Common myeloid progenitor, CD34-positive (primary cell): ENCODE measurements at regions not wholly inside any gene's neighbourhood (a gene's known extent, or its start where the extent isn't known, plus 50 kb on each side); places are given as distances from the start of the nearest gene placed in this dataset.

ENCODE experiments used
- CTCF ChIA-PET: fragments of 350-600 bp; sonication (Branson Sonifier 250); formaldehyde crosslinking; loops from one replicate; lab custom pipeline; 2021; ENCODE audit warnings: antibody characterized with exemption; lab: Charles Lee
- POLR2A ChIA-PET: fragments of 350-600 bp; sonication (Branson Sonifier 250); formaldehyde crosslinking; loops from one replicate; lab custom pipeline; 2021; ENCODE audit warnings: antibody characterized with exemption; lab: Charles Lee
- DNase-seq, 3 donors: peaks; one replicate each; pipeline versions ENCODE4 v3.0.0 to v3.0.0-alpha.2; 2013
- H3K27ac ChIP-seq, 2 experiments: 1 replicate in 1 of 2; 2 replicates in 1 of 2; pipeline ENCODE4 v1.7.0; 2013; ENCODE audit warnings: inconsistent platforms in 2 of 2, low read length in 2 of 2, mild to moderate bottlenecking in 2 of 2, low read depth in 1 of 2, moderate library complexity in 1 of 2; ENCODE audit not compliant: severe bottlenecking in 2 of 2, insufficient read depth in 1 of 2, poor library complexity in 1 of 2
- H3K27me3 ChIP-seq, 5 experiments: replicated peaks in 2 of 5; 1 replicate in 3 of 5; 2 replicates in 2 of 5; pipeline versions ENCODE4 v1.6.1 to v1.7.0; 2013; ENCODE audit warnings: low read length in 4 of 5, mild to moderate bottlenecking in 2 of 5, moderate library complexity in 2 of 5, inconsistent platforms in 1 of 5; ENCODE audit not compliant: insufficient read depth in 5 of 5, control insufficient read depth in 4 of 5
- H3K36me3 ChIP-seq, 4 experiments: 1 replicate in 2 of 4; 2 replicates in 2 of 4; pipeline versions ENCODE4 v1.6.1 to v1.7.0; 2013; ENCODE audit warnings: low read length in 3 of 4, control low read depth in 1 of 4, mild to moderate bottlenecking in 1 of 4; ENCODE audit not compliant: control insufficient read depth in 4 of 4, insufficient read depth in 4 of 4
- H3K4me1 ChIP-seq, 4 experiments: 1 replicate in 3 of 4; 2 replicates in 1 of 4; pipeline versions ENCODE4 v1.6.1 to v1.7.1; 2013; ENCODE audit warnings: low read length in 3 of 4, mild to moderate bottlenecking in 3 of 4, control low read depth in 1 of 4, inconsistent platforms in 1 of 4, moderate library complexity in 1 of 4; ENCODE audit not compliant: control insufficient read depth in 4 of 4, insufficient read depth in 4 of 4; ENCODE audit errors: control extremely low read depth in 1 of 4
- H3K4me3 ChIP-seq, 7 experiments: 1 replicate in 4 of 7; 2 replicates in 3 of 7; pipeline versions ENCODE4 v1.5.1 to v1.7.0; 2013; ENCODE audit warnings: mild to moderate bottlenecking in 7 of 7, low read length in 6 of 7, moderate library complexity in 6 of 7, inconsistent platforms in 2 of 7, low read depth in 2 of 7, control low read depth in 1 of 7; ENCODE audit not compliant: insufficient read depth in 4 of 7, control insufficient read depth in 1 of 7; ENCODE audit errors: extremely low read depth in 1 of 7
- H3K9me3 ChIP-seq, 5 experiments: 1 replicate in 4 of 5; 2 replicates in 1 of 5; pipeline versions ENCODE4 v1.6.1 to v1.7.1; 2013; ENCODE audit warnings: low read length in 4 of 5, mild to moderate bottlenecking in 2 of 5, inconsistent platforms in 1 of 5, low read depth in 1 of 5, moderate library complexity in 1 of 5; ENCODE audit not compliant: control insufficient read depth in 4 of 5, insufficient read depth in 2 of 5; ENCODE audit errors: control extremely low read depth in 1 of 5
- WGBS: methylation state at CpG from one replicate; pipeline ENCODE4 v1.1.5; 2013; ENCODE audit not compliant: insufficient coverage; 5-methylcytosine and 5-hydroxymethylcytosine counted together

DNA sequence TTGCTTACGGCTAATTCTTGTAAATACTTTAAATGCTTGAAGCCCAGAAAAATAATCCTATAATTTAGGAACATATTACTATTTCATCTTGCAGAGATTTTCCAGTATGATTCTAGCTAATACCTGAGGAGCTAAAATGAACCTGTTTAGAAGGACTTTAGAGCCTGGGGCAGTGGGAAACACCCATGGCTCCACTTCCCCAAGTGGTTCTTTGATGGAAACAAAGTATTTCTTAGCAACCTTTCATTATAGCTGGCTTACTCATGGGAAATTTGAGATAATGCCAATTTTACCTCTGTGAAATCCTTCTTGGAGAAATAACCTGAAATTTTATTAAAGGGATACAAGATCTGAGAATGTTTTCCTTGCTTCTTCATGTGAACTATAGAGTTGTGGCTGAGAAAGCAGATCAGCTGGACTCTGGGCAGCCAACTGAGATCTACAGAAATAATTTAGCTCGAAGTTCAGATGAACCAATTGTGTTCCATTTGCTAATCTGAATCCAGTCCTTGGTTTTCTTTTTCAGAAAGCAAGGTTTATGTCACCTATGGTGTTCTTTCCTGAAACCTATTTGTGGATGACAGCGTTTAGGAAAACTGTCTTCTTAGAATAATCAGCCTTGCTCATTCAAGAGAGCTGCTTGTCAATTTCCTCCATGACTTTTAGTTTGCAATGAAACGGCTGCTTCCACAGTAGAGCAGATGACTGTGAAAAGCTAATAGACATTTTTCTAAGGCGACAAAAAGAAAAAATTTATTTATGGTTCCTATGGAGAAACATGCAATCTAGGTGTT is 141.8 kb upstream of the CPM start:
- no peaks in the 10 kb centered on the region for H3K36me3 ChIP-seq
- POLR2A ChIA-PET: interaction anchor here (0.6 kb wide), 1 partner anchor 193 kb away, joined by 3 read pairs; no protein-coding TSS in a partner anchor
- no peaks in the 10 kb centered on the region for H3K27me3 ChIP-seq
- peaks cover 0 to 6% (median 5%) of the 10 kb centered on the region in 4 experiments for H3K4me1 ChIP-seq
- no peak overlapping the region for H3K27ac ChIP-seq
- WGBS: 98% methylated on average over 4 of the region's 5 CpGs
- no peak overlapping the region for H3K4me3 ChIP-seq
- DNase-seq: no peak
- no peaks in the 10 kb centered on the region for H3K9me3 ChIP-seq
- CTCF ChIA-PET: interaction anchor here (0.5 to 1.3 kb wide), 7 partner anchors 11 to 209 kb away, joined by 3 to 4 read pairs (median 3); no protein-coding TSS in a partner anchor

DNA sequence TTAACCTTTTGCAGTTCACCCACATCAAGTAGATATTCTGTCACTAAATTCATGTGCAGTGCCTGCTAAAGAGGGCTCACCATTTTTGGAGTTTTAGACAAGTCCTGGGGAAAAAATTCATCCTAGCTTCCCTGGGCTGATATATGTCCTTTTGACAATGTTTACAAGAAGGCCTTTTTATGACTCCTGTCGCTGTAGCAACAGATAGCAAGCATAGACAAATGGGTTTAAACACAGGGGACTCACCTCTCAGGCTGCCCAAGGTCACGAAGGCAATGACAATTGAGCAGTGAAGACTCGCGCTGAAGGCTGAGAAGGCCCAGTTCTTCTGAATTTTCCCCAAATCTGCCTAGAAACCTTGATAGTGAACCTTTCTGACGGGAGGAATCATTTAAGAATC is 150.7 kb upstream of the CPM start:
- no peak overlapping the region for H3K27ac ChIP-seq
- no peaks in the 10 kb centered on the region for H3K27me3 ChIP-seq
- ChIA-PET POLR2A (no interaction called here), CTCF (no interaction called here)
- 98% methylated on average over 4 of the region's 5 CpGs for WGBS
- no peaks in the 10 kb centered on the region for H3K4me1 ChIP-seq
- no peaks in the 10 kb centered on the region for H3K36me3 ChIP-seq
- DNase-seq: no peak
- H3K9me3 ChIP-seq: peaks cover 0 to 2% (median 0%) of the 10 kb centered on the region in 5 experiments
- H3K4me3 ChIP-seq: no peak overlapping the region

DNA sequence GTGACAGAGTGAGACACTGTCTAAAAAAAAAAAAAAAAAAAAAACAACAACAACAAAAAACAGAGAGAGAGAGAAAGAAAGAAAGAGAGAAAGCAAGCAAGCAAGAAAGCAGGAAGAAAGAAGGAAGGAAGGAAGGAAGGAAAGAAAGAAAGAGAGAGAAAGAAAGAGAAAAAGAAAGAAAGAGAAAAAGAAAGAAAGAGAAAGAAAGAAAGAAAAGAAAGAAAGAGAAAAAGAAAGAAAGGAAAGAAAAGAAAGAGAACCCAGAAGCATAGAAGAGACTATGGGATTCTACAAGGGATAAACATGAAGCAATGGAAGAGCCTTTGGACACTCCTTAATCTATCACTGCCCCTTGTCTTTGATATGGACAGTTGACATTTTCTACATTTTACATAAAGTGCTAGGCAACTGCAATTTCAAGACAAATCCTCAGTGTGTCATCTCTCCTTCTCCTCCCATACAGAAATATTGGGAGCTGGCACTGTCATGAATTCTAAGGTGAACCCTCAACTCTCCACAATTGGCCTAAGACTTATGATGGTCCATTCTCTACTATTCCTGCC is 151.9 kb upstream of the CPM start:
- CTCF ChIA-PET: interaction anchor here (0.8 kb wide), 1 partner anchor 72 kb away, joined by 3 read pairs; no protein-coding TSS in a partner anchor
- no peaks in the 10 kb centered on the region for H3K36me3 ChIP-seq

DNA sequence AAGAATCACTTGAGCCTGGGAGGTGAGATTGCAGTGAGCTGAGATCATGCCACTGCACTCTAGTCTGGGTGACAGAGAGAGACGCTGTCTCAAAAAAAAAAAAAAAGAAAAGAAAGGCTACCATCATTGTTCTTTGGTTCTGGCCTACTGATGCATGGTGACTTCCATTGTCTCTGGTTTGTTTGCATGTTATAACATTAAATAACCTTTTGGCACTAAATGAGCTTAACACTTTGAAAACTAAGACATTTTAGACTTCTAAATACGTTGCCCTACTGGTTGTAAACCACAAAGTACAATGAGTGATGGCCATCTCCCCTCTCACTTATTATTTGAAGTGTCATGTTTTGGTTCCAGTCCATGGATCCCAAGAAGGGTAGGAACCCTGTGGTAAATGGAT is 152.9 kb upstream of the CPM start:
- ChIA-PET POLR2A (interaction anchor here (1.0 kb wide), 1 partner anchor 11 kb away, joined by 3 read pairs; no protein-coding TSS in a partner anchor), CTCF (interaction anchor here (0.8 to 1.2 kb wide), 5 partner anchors 11 to 71 kb away, joined by 3 read pairs; no protein-coding TSS in a partner anchor)
- WGBS: no CpG with 5 or more reads among the region's 2 CpGs
- Histone ChIP-seq H3K27ac (no peak overlapping the region), H3K4me1 (no peaks in the 10 kb centered on the region), H3K36me3 (no peaks in the 10 kb centered on the region), H3K9me3 (peaks cover 0 to 2% (median 0%) of the 10 kb centered on the region in 5 experiments), H3K27me3 (no peaks in the 10 kb centered on the region), H3K4me3 (no peak overlapping the region)
- DNase-seq: no peak

More for the DNA sequence above, 151.9 kb upstream of the CPM start:
- Histone ChIP-seq H3K4me1 (no peaks in the 10 kb centered on the region), H3K4me3 (no peak overlapping the region), H3K27ac (no peak overlapping the region), H3K9me3 (peaks cover 0 to 2% (median 0%) of the 10 kb centered on the region in 5 experiments), H3K27me3 (no peaks in the 10 kb centered on the region)
- no peak for DNase-seq
- POLR2A ChIA-PET: interaction anchor here (1.0 kb wide), 1 partner anchor 12 kb away, joined by 3 read pairs; no protein-coding TSS in a partner anchor

DNA sequence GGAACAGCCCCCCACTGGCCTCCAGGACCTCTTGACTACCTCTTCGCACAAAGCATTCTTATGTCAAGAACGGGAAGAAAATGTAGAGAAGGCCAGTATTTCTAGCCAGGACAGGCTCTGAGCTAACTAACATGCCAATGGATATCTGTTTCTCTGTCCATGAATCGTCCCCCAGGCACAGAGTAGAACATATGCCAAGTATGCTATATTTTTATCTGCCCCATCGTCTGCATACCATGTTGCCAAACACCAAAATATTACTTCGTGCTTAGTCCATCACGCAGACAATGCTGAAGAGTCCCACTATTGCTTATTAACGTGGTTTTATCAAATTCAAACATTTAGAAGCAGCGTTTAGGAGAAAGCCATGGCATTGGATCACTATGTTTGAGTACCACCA is 151.4 kb upstream of the CPSF6 start:
- CTCF ChIA-PET: no interaction called here
- Histone ChIP-seq H3K27ac (no peak overlapping the region), H3K4me1 (no peaks in the 10 kb centered on the region), H3K9me3 (peaks cover 0 to 2% (median 0%) of the 10 kb centered on the region in 5 experiments), H3K36me3 (no peaks in the 10 kb centered on the region), H3K27me3 (no peaks in the 10 kb centered on the region), H3K4me3 (no peak overlapping the region)
- WGBS: 90% methylated on average over 8 of the region's 8 CpGs
- POLR2A ChIA-PET: no interaction called here
- no peak for DNase-seq

DNA sequence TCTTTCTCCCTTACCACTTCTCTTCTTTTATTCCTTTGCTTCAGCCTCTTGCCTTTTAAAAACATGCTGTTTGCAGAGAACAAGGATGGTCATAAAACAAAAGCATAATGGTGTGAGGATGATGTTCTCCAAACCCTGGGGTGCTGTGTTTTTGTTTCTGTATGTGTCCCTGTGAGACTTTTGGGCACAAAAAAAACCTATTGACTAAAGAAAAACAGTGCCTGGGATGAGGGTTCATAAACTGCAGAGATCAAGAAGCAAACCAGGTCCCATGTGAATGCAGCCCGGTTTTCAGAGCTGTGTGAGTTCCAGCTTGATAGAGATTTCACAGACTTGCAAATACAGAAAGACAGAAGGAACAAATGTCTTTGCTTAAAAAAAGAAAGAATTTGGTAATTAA is 148.6 kb upstream of the CPSF6 start:
- WGBS: no CpG with 5 or more reads among the region's 1 CpG
- no peaks in the 10 kb centered on the region for H3K36me3 ChIP-seq
- peaks cover 0 to 2% (median 0%) of the 10 kb centered on the region in 5 experiments for H3K9me3 ChIP-seq
- H3K4me1 ChIP-seq: no peaks in the 10 kb centered on the region
- CTCF ChIA-PET: no interaction called here
- DNase-seq: no peak
- no peak overlapping the region for H3K27ac ChIP-seq
- peaks cover 0 to 3% (median 0%) of the 10 kb centered on the region in 5 experiments for H3K27me3 ChIP-seq
- POLR2A ChIA-PET: no interaction called here
- no peak overlapping the region for H3K4me3 ChIP-seq
